Left ventricle myocardium inferior (tissue), 1 donor: ENCODE measurements at regions not wholly inside any gene's neighbourhood (a gene's known extent, or its start where the extent isn't known, plus 50 kb on each side); places are given as distances from the start of the nearest gene placed in this dataset.

Experiments used
- DNase-seq: peaks from one replicate; pipeline ENCODE4 v3.0.0-alpha.2; 2020
- H3K27ac ChIP-seq: fragments of 200-600 bp; replicated peaks from 2 replicates; pipeline ENCODE4 v1.8.0; 2021
- H3K27me3 ChIP-seq: fragments of 200-600 bp; 2 replicates; pipeline ENCODE4 v1.8.0; 2021; ENCODE audit warnings: low read depth
- H3K36me3 ChIP-seq: fragments of 200-600 bp; 2 replicates; pipeline ENCODE4 v1.8.0; 2021
- H3K4me1 ChIP-seq: fragments of 200-600 bp; 2 replicates; pipeline ENCODE4 v1.8.0; 2021
- H3K4me3 ChIP-seq: fragments of 200-600 bp; 2 replicates; pipeline ENCODE4 v1.8.0; 2021; ENCODE audit warnings: mild to moderate bottlenecking, moderate library complexity
- H3K9me3 ChIP-seq: fragments of 200-600 bp; replicated peaks from 2 replicates; pipeline ENCODE4 v1.8.0; 2021
- intact Hi-C: fragments of 100-400 bp; cut with micrococcal nuclease; formaldehyde crosslinking; loops from one replicate; pipeline ENCODE4 v1.11.0; 2022
- TF ChIP-seq, protein P1 (sequence below): fragments of 200-600 bp; IDR thresholded peaks from 2 replicates; pipeline ENCODE4 v1.8.0; 2021; ENCODE audit warnings: antibody characterized with exemption, mild to moderate bottlenecking, borderline replicate concordance
- donor health status: DM: no; HTN: yes; CAD: no; lungs with severe emphysema.

DNA sequence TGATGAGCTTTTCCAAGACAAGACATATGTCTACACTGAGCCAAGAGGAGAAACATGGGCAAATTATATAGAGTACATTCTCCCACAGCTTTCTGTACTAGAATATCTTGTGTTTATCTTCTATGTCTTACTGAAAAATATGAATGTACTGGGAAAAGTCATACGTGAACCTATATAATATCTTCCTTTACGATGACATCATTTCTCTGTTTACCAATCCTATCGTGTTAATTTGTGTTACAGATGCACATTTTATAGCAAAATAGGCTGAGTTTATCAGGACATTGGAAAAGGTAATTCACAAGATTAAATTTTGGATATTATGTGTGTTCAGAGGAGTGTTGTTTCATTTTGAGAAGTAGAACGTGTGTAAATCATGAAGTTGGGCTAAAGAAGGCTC lies 452.5 kb upstream of the THRB start:
- Histone ChIP-seq H3K4me3 (no peak overlapping the region), H3K4me1 (no peaks in the 10 kb centered on the region), H3K27me3 (no peaks in the 10 kb centered on the region), H3K27ac (no peak overlapping the region), H3K9me3 (no peaks in the 10 kb centered on the region), H3K36me3 (no peaks in the 10 kb centered on the region)
- TF ChIP-seq, protein P1, sequence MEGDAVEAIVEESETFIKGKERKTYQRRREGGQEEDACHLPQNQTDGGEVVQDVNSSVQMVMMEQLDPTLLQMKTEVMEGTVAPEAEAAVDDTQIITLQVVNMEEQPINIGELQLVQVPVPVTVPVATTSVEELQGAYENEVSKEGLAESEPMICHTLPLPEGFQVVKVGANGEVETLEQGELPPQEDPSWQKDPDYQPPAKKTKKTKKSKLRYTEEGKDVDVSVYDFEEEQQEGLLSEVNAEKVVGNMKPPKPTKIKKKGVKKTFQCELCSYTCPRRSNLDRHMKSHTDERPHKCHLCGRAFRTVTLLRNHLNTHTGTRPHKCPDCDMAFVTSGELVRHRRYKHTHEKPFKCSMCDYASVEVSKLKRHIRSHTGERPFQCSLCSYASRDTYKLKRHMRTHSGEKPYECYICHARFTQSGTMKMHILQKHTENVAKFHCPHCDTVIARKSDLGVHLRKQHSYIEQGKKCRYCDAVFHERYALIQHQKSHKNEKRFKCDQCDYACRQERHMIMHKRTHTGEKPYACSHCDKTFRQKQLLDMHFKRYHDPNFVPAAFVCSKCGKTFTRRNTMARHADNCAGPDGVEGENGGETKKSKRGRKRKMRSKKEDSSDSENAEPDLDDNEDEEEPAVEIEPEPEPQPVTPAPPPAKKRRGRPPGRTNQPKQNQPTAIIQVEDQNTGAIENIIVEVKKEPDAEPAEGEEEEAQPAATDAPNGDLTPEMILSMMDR = no peak
- no peak for DNase-seq
- intact Hi-C loops = no loop called here

DNA sequence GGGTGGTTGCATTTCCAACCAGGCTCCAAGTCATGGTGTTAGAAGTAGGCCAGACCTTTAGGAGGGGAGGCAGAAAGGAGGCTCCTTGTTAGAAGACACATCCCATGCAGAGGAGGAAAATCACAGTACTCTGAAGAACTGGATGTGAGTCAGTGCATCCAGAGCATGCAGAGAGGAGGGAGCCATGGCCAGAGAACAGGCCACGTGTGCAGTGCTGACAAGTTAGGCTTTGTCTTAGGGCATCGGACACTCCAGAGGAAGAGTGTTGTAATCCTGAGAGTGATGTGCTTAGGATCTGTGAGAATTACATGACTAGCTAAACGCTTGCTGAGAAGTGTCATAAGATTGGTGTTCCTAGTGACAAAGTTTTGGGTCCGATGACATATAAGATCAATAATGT lies 456.5 kb upstream of the THRB start:
- Histone ChIP-seq H3K36me3 (no peaks in the 10 kb centered on the region), H3K27me3 (no peaks in the 10 kb centered on the region), H3K27ac (no peak overlapping the region), H3K4me1 (no peaks in the 10 kb centered on the region), H3K9me3 (no peaks in the 10 kb centered on the region), H3K4me3 (no peak overlapping the region)
- intact Hi-C loops = no loop called here
- TF ChIP-seq, protein P1 = no peak
- no peak for DNase-seq

DNA sequence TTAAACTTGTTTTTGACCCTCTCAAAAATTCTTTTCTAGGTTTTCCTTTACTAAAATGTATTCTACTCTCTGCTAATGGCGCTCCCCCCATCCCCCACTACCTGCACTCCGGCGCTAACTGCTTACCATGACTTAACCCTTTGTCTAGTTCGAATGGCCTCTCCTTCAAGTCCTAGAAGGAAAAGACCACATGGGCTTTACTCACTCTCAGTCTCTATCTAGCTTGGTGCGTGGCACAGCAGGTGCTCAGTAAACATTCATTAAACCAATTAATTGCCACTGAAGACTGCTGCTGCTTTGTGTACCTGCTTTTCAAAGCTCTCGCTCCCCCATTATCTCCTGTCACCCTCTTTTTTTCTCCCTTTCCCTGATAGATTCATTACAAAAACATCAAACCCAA lies 457.7 kb upstream of the THRB start:
- H3K4me1 ChIP-seq = peaks cover 10% of the 10 kb centered on the region
- intact Hi-C loops = no loop called here
- no peak overlapping the region for H3K27ac ChIP-seq
- no peaks in the 10 kb centered on the region for H3K27me3 ChIP-seq
- no peak for DNase-seq
- H3K9me3 ChIP-seq = no peaks in the 10 kb centered on the region
- H3K4me3 ChIP-seq = no peak overlapping the region
- TF ChIP-seq, protein P1 = no peak
- no peaks in the 10 kb centered on the region for H3K36me3 ChIP-seq

DNA sequence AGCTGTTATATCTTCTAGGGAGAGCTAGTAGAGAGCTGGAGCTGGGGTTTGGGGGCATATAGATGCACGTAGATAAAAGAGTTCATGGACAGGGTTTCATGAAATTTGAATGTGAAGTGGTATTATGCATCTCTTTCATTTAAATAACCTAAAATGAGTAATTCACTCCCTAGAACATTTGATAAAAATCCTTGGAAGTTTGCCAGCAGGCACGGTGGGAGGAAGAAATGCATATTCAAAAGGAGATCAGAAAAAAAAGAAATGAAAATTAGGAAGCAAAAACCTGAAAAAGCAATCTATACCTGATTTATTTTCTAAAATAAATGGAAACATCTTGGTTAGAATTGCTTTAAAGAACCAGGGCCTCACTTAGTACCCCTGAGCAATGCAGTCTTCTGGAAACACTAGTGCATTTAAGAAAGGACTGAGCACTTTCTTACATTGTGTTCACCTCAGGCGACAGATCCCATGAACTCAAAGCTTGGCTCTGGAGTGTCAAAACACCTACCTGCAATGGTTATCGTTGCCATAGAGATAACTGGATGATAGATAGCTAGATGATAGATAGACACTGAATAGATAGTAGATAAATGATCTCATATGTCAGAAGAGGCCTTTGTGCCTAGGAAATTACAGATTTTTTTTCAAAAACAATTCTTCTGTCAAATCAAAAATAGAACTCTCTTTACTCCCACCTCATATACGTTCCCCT lies 458.6 kb upstream of the THRB start:
- TF ChIP-seq, protein P1 = no peak
- peaks cover 10% of the 10 kb centered on the region for H3K4me1 ChIP-seq
- DNase-seq = no peak
- no peaks in the 10 kb centered on the region for H3K27me3 ChIP-seq
- no peaks in the 10 kb centered on the region for H3K9me3 ChIP-seq
- H3K4me3 ChIP-seq = no peak overlapping the region
- H3K36me3 ChIP-seq = no peaks in the 10 kb centered on the region
- intact Hi-C loops = no loop called here
- no peak overlapping the region for H3K27ac ChIP-seq

DNA sequence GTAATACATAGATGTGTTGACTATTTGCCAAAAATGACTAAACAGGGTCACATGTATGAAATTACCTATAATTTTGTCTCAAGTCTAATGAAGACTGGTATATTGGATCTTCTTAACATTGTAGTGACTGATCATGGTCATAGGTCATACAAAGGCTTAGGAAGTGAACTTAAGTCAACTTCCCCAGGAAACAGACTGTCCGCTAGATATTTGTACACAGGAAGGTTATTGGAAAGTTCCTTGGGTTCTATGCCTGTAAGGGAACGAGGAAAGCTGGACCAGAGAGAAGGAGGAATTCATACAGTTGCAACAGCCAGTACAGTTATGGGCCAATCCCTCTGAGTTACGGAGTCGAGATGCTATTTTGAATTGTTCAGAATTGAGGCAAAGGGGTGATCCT lies 462.0 kb upstream of the THRB start:
- Histone ChIP-seq H3K9me3 (peaks cover 9% of the 10 kb centered on the region), H3K27ac (no peak overlapping the region), H3K4me1 (peaks cover 10% of the 10 kb centered on the region), H3K36me3 (no peaks in the 10 kb centered on the region), H3K4me3 (no peak overlapping the region), H3K27me3 (no peaks in the 10 kb centered on the region)
- TF ChIP-seq, protein P1 = no peak
- intact Hi-C loops = no loop called here
- DNase-seq = no peak

DNA sequence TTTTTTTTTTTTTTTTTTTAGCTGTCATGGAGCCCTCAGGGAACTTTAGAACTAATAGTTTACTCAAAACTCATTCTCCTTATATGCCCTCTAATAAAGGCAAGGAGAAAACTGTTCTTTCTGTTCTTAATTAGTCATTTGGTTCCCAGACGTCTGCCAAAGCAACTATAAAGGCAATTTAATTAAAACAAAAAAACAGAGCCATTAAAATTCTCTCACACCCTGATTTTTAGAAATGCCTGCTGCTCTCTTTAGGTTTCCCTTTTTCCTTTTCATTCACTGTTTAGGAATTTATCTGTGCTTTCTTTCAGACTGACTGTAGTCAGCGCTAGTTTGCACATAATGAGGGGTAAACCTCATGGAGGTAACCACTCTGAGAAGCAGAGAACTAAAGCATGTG lies 463.6 kb upstream of the THRB start:
- H3K36me3 ChIP-seq = no peaks in the 10 kb centered on the region
- H3K27ac ChIP-seq = no peak overlapping the region
- H3K4me1 ChIP-seq = peaks cover 10% of the 10 kb centered on the region
- no peak overlapping the region for H3K4me3 ChIP-seq
- TF ChIP-seq, protein P1 = no peak
- intact Hi-C loops = no loop called here
- no peak for DNase-seq
- H3K27me3 ChIP-seq = no peaks in the 10 kb centered on the region
- peaks cover 9% of the 10 kb centered on the region for H3K9me3 ChIP-seq
